IPS DF 6.9 (cell line): ENCODE measurements at regions not wholly inside any gene's neighbourhood (a gene's known extent, or its start where the extent isn't known, plus 50 kb on each side); places are given as distances from the start of the nearest gene placed in this dataset.
"Not testable (repeated sequence)": the region's sequence is repeated elsewhere in the genome, so short reads cannot be mapped to it uniquely, and the experiment has no call there.

Source experiments
- DNase-seq: peaks from one replicate; pipeline ENCODE4 v3.0.0-alpha.2; 2013; ENCODE audit warnings: low read depth, low spot score
- H3K27ac ChIP-seq: one replicate; pipeline ENCODE4 v1.5.1; 2013; ENCODE audit warnings: low read length, control low read depth
- H3K27me3 ChIP-seq: 2 replicates; pipeline ENCODE4 v1.6.1; 2013; ENCODE audit warnings: mild to moderate bottlenecking, low read length; ENCODE audit not compliant: control insufficient read depth, insufficient read depth
- H3K36me3 ChIP-seq: 2 replicates; pipeline ENCODE4 v1.6.1; 2013; ENCODE audit warnings: low read length; ENCODE audit not compliant: control insufficient read depth, insufficient read depth
- H3K4me1 ChIP-seq: 2 replicates; pipeline ENCODE4 v1.6.1; 2013; ENCODE audit warnings: low read length; ENCODE audit not compliant: control insufficient read depth, insufficient read depth
- H3K4me3 ChIP-seq: 2 replicates; pipeline ENCODE4 v1.5.1; 2013; ENCODE audit warnings: mild to moderate bottlenecking, low read length
- H3K9me3 ChIP-seq: 2 replicates; pipeline ENCODE4 v1.6.1; 2013; ENCODE audit warnings: low read length, inconsistent platforms; ENCODE audit not compliant: control insufficient read depth, insufficient read depth
- WGBS: extraction: QIAGEN DNeasy Blood & Tissue Kit; methylation state at CpG from one replicate; pipeline ENCODE4 v1.1.7; 2013; ENCODE audit warnings: mixed read lengths, missing lambda C conversion rate; ENCODE audit not compliant: insufficient read length, insufficient coverage; 5-methylcytosine and 5-hydroxymethylcytosine counted together

- Histone ChIP-seq H3K9me3 (no peaks in the 10 kb centered on the region), H3K36me3 (no peaks in the 10 kb centered on the region), H3K4me3 (no peak overlapping the region), H3K4me1 (no peaks in the 10 kb centered on the region), H3K27ac (no peak overlapping the region), H3K27me3 (no peaks in the 10 kb centered on the region)
- no peak for DNase-seq
- no CpG with 5 or more reads among the region's 5 CpGs for WGBS
These were observed 499.3 kb downstream of the IRS1 start for GRCh38 chr2:226300196-226300886.

GRCh38 chr2:226299771-226300170 is 499.8 kb downstream of the IRS1 start:
- Histone ChIP-seq H3K27me3 (no peaks in the 10 kb centered on the region), H3K36me3 (no peaks in the 10 kb centered on the region), H3K9me3 (no peaks in the 10 kb centered on the region), H3K4me1 (no peaks in the 10 kb centered on the region), H3K27ac (no peak overlapping the region), H3K4me3 (no peak overlapping the region)
- WGBS = no CpG with 5 or more reads among the region's 3 CpGs
- no peak for DNase-seq

- Histone ChIP-seq H3K36me3 (no peaks in the 10 kb centered on the region), H3K27ac (no peak overlapping the region), H3K27me3 (no peaks in the 10 kb centered on the region), H3K4me1 (no peaks in the 10 kb centered on the region), H3K9me3 (no peaks in the 10 kb centered on the region; the same call in 1 of the 2 replicates), H3K4me3 (no peak overlapping the region)
- DNase-seq = no peak
- no CpG with 5 or more reads among the region's 3 CpGs for WGBS
These were observed 503.9 kb downstream of the IRS1 start for GRCh38 chr2:226295681-226296080.

- DNase-seq = no peak
- Histone ChIP-seq H3K27me3 (no peaks in the 10 kb centered on the region), H3K4me3 (no peak overlapping the region), H3K36me3 (no peaks in the 10 kb centered on the region), H3K9me3 (no peaks in the 10 kb centered on the region; the same call in 1 of the 2 replicates), H3K27ac (no peak overlapping the region), H3K4me1 (no peaks in the 10 kb centered on the region)
- no CpG with 5 or more reads among the region's 1 CpG for WGBS
These were observed 504.5 kb downstream of the IRS1 start for GRCh38 chr2:226295123-226295522.

DNA sequence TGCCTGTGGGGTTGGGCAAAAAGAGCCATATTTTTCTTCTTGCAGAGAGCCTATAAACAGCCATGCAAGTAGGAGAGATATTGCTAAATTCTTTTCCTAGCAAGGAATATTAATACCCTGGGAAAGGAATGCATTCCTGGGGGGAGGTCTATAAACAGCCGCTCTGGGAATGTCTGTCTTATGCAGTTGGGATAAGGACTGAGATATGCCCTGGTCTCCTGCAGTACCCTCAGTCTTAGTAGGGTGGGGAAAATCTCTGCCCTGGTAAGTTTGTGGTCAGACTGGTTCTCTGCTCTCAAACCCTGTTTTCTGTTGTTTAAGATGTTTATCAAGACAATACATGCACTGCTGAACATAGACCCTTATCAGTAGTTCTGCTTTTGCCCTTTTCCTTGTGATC is 508.3 kb downstream of the IRS1 start:
- H3K27ac ChIP-seq, DNase-seq, H3K36me3 ChIP-seq, H3K9me3 ChIP-seq, H3K4me1 ChIP-seq, H3K27me3 ChIP-seq, H3K4me3 ChIP-seq: not testable (repeated sequence)
- WGBS = no CpG with 5 or more reads among the region's 1 CpG

DNA sequence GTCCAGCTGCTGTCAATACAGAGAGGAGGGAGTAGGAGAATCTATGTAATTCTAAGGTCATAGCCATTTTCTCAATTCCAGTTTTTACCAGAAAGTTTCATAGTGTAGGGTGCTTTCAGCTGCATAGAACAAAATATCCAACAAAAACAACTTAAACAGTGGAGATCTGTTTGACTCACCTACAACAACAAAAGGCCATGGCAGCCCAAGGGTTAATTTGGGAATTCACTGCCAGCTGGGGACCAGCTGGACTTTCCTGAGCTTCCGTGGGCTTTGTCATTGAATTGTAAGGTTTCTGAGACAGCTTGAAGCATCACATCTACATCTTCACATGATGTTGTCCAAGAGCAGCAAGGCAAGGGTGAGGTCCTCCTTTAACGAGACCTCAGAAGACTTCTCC is 512.7 kb downstream of the IRS1 start:
- H3K27me3 ChIP-seq = no peaks in the 10 kb centered on the region
- no peaks in the 10 kb centered on the region for H3K4me1 ChIP-seq
- no peaks in the 10 kb centered on the region for H3K9me3 ChIP-seq
- H3K27ac ChIP-seq = no peak overlapping the region
- no CpG with 5 or more reads among the region's 2 CpGs for WGBS
- no peak overlapping the region for H3K4me3 ChIP-seq
- DNase-seq = no peak
- H3K36me3 ChIP-seq = no peaks in the 10 kb centered on the region

GRCh38 chr2:226283796-226284195 is 515.8 kb downstream of the IRS1 start:
- no peaks in the 10 kb centered on the region for H3K36me3 ChIP-seq
- no CpG with 5 or more reads among the region's 2 CpGs for WGBS

GRCh38 chr2:226282151-226282550 is 517.5 kb downstream of the IRS1 start:
- Histone ChIP-seq H3K36me3 (no peaks in the 10 kb centered on the region), H3K4me1 (no peaks in the 10 kb centered on the region), H3K9me3 (no peaks in the 10 kb centered on the region), H3K27me3 (no peaks in the 10 kb centered on the region), H3K27ac (no peak overlapping the region), H3K4me3 (no peak overlapping the region)
- WGBS = no CpG with 5 or more reads among the region's 1 CpG
- no peak for DNase-seq

More at GRCh38 chr2:226283796-226284195, 515.8 kb downstream of the IRS1 start:
- H3K4me1 ChIP-seq = no peaks in the 10 kb centered on the region
- no peak for DNase-seq
- H3K4me3 ChIP-seq = no peak overlapping the region
- H3K27me3 ChIP-seq = no peaks in the 10 kb centered on the region
- H3K27ac ChIP-seq = no peak overlapping the region
- H3K9me3 ChIP-seq = no peaks in the 10 kb centered on the region

DNA sequence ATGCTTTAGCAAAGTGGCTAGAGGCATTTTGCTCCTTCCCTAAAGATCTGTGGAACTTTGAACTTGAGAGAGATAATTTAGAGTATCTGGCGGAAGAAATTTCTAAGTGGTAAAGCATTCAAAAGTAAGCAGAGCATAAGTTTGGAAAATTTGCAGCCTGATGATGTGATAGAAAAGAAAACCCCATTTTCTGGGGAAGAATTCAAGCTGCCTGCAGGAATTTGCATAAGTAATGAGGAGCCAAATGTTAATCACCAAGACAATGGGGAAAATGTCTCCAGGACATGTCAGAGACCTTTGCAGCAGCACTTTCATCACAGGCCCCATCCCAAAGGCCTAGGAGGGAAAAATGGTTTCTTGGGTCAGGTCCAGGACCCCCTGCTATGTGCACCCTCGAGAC is 519.5 kb downstream of the IRS1 start:
- WGBS = no CpG with 5 or more reads among the region's 2 CpGs
- not testable (repeated sequence) for H3K27me3 ChIP-seq, H3K36me3 ChIP-seq, H3K4me3 ChIP-seq, H3K9me3 ChIP-seq, DNase-seq, H3K4me1 ChIP-seq, H3K27ac ChIP-seq

DNA sequence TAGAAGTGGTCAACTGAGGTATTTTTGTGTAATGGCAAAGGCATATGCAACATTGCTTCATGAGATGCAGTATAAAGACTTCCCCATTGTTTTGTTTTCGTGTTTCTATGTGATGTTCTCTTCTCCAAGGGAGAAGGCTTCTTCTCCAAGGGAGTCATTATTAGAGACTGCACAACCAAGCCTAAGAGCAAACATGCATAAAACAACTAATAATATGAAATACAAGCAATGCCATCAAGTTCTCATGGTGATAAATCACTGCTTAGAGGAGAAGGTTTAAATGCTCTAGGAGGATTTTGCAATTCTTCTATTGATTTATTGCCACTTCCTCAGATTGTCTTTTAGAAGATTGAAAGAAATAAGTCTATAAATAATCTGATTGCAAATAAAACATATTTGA is 524.4 kb downstream of the IRS1 start:
- no CpG with 5 or more reads among the region's 1 CpG for WGBS
- H3K4me3 ChIP-seq = no peak overlapping the region
- no peak for DNase-seq

GRCh38 chr2:226274143-226274542 is 525.5 kb downstream of the IRS1 start:
- Histone ChIP-seq H3K36me3 (no peaks in the 10 kb centered on the region), H3K9me3 (no peaks in the 10 kb centered on the region), H3K4me1 (no peaks in the 10 kb centered on the region), H3K4me3 (no peak overlapping the region), H3K27ac (no peak overlapping the region), H3K27me3 (no peaks in the 10 kb centered on the region)
- DNase-seq = no peak
- WGBS = no CpG with 5 or more reads among the region's 8 CpGs

More for the DNA sequence above, 524.4 kb downstream of the IRS1 start:
- H3K4me1 ChIP-seq = no peaks in the 10 kb centered on the region
- H3K27ac ChIP-seq = no peak overlapping the region
- no peaks in the 10 kb centered on the region for H3K27me3 ChIP-seq
- no peaks in the 10 kb centered on the region for H3K36me3 ChIP-seq
- H3K9me3 ChIP-seq = no peaks in the 10 kb centered on the region
